Kidney (tissue), 13 donors: ENCODE measurements at regions not wholly inside any gene's neighbourhood (a gene's known extent, or its start where the extent isn't known, plus 50 kb on each side); places are given as distances from the start of the nearest gene placed in this dataset.

Source experiments
- DNase-seq, 5 donors: peaks; one replicate each; pipeline ENCODE4 v3.0.0-alpha.2; 2013 to 2020
- FAIRE-seq: peaks from 2 replicates; lab custom pipeline; 2012; peaks lifted over from hg19 to GRCh38; lab: Jason Lieb, UNC
- H3K27ac ChIP-seq, 2 donors: one replicate each; pipeline ENCODE4 v1.7.0; 2013; ENCODE audit warnings: low read depth in 2 of 2, low read length in 2 of 2, inconsistent platforms in 1 of 2
- H3K27me3 ChIP-seq: one replicate; pipeline ENCODE4 v1.7.1; 2013; ENCODE audit warnings: low read length, inconsistent platforms; ENCODE audit not compliant: control insufficient read depth, insufficient read depth
- H3K36me3 ChIP-seq, 3 donors: one replicate each; pipeline versions ENCODE4 v1.7.0 to v1.7.1; 2013; ENCODE audit warnings: low read length in 3 of 3, control low read depth in 1 of 3, inconsistent platforms in 1 of 3; ENCODE audit not compliant: insufficient read depth in 3 of 3, control insufficient read depth in 2 of 3
- H3K4me1 ChIP-seq, 3 donors: one replicate each; pipeline versions ENCODE4 v1.7.0 to v1.7.1; 2013; ENCODE audit warnings: low read length in 3 of 3, inconsistent platforms in 1 of 3, low read depth in 1 of 3; ENCODE audit not compliant: control insufficient read depth in 2 of 3, insufficient read depth in 2 of 3
- H3K4me3 ChIP-seq, 3 donors: one replicate each; pipeline versions ENCODE4 v1.7.0 to v1.8.1; 2013; ENCODE audit warnings: low read length in 3 of 3, control low read depth in 1 of 3, inconsistent platforms in 1 of 3
- H3K9ac ChIP-seq, 3 donors: one replicate each; pipeline versions ENCODE4 v1.7.0 to v1.7.1; 2013; ENCODE audit warnings: low read length in 3 of 3, control low read depth in 1 of 3, inconsistent platforms in 1 of 3
- H3K9me3 ChIP-seq, 3 donors: one replicate each; pipeline versions ENCODE4 v1.7.0 to v1.7.1; 2013; ENCODE audit warnings: low read length in 3 of 3, control low read depth in 1 of 3, inconsistent platforms in 1 of 3; ENCODE audit not compliant: control insufficient read depth in 2 of 3, insufficient read depth in 1 of 3
- intact Hi-C: fragments of 100-400 bp; cut with DNase I; formaldehyde crosslinking; loops from one replicate; pipeline ENCODE4 v1.11.1; 2022
- TF ChIP-seq, protein P1 (sequence below): IDR thresholded peaks from 3 replicates; pipeline ENCODE4 v1.5.1; 2012; ENCODE audit warnings: mild to moderate bottlenecking, moderate library complexity, borderline replicate concordance; ENCODE audit not compliant: insufficient read depth; ENCODE audit errors: extremely low read depth
- donor health status: control.
- donor health status: control.
- donor health status: control.
- donor health status: control.
- donor health status: control.
- donor health status: DM: yes; HTN: yes; CAD: no.
- donor health status: Normal renal cell carcinoma (clear cell type).

DNA sequence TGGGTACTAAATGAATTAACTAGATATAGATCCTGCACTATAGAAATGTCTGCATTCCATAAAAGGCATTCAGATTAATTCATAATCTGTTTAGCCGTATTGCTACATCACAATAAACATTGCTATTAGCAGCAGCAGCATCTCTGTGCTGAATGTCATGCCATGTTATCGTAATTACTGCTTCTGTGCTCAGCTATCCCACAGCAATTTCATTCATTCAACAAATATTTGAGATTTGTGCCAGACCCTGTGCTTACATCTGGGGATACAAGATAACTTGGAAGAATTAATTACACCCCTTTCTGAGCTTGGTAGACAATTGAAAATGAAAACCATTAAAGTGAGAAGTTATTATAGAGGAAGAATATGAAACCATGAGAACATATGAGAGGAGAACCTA lies 185.8 kb upstream of the C11orf87 start:
- H3K36me3 ChIP-seq = no peaks in the 10 kb centered on the region
- no peak overlapping the region for H3K4me3 ChIP-seq
- FAIRE-seq (no peak), DNase-seq (no peak)
- no peaks in the 10 kb centered on the region for H3K27me3 ChIP-seq
- no peak overlapping the region for H3K27ac ChIP-seq
- TF ChIP-seq, protein P1, sequence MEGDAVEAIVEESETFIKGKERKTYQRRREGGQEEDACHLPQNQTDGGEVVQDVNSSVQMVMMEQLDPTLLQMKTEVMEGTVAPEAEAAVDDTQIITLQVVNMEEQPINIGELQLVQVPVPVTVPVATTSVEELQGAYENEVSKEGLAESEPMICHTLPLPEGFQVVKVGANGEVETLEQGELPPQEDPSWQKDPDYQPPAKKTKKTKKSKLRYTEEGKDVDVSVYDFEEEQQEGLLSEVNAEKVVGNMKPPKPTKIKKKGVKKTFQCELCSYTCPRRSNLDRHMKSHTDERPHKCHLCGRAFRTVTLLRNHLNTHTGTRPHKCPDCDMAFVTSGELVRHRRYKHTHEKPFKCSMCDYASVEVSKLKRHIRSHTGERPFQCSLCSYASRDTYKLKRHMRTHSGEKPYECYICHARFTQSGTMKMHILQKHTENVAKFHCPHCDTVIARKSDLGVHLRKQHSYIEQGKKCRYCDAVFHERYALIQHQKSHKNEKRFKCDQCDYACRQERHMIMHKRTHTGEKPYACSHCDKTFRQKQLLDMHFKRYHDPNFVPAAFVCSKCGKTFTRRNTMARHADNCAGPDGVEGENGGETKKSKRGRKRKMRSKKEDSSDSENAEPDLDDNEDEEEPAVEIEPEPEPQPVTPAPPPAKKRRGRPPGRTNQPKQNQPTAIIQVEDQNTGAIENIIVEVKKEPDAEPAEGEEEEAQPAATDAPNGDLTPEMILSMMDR = no peak
- intact Hi-C loops = no loop called here
- no peak overlapping the region for H3K9ac ChIP-seq
- no peaks in the 10 kb centered on the region for H3K4me1 ChIP-seq
- H3K9me3 ChIP-seq = no peaks in the 10 kb centered on the region

DNA sequence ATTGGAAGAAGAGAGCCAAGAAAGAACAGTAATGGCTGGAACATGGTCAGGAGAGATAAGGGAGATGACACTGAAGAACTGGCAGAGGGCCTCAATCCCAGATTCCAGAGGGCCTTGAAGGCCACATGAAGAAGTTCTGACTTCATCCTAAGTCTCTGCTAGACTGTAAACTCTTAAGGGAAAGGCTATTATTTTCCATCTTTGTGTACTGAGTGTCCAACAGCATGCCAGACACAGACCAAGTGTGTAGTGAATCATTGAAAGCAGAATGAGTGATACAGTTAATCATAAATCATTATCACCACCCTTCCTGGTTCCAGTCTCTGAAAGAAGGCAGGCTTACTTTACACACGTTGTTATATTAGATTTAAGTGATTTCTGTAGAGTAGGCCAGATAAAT lies 185.3 kb upstream of the C11orf87 start:
- TF ChIP-seq, protein P1 = no peak
- DNase-seq (no peak), FAIRE-seq (no peak)
- H3K27me3 ChIP-seq = no peaks in the 10 kb centered on the region
- H3K4me3 ChIP-seq = no peak overlapping the region
- intact Hi-C loops = no loop called here
- no peaks in the 10 kb centered on the region for H3K4me1 ChIP-seq
- H3K9ac ChIP-seq = no peak overlapping the region
- no peaks in the 10 kb centered on the region for H3K36me3 ChIP-seq
- H3K27ac ChIP-seq = no peak overlapping the region
- H3K9me3 ChIP-seq = no peaks in the 10 kb centered on the region

DNA sequence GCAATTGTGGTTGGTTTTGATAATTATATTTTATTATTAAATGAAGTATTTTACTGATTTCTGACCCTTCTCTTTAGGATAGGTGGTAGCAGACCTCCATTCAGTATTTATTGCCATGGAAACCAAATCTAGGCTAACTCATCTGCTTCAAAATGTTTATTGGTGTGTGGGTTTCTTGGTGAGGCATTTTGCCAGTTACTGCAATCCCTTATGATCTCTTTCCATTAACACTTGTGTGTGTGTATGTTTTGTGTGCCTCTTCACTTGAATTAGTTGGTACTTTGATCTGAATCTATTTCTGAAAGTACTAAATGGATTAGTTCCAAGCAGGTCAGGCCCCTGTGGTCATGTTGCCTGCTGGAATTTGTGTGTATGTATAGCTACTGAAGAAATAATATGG lies 184.4 kb upstream of the C11orf87 start:
- Histone ChIP-seq H3K4me1 (no peaks in the 10 kb centered on the region), H3K4me3 (no peak overlapping the region), H3K9me3 (no peaks in the 10 kb centered on the region), H3K36me3 (no peaks in the 10 kb centered on the region), H3K27me3 (no peaks in the 10 kb centered on the region), H3K9ac (no peak overlapping the region), H3K27ac (no peak overlapping the region)
- DNase-seq = no peak
- FAIRE-seq = no peak
- intact Hi-C loops = no loop called here
- TF ChIP-seq, protein P1 = no peak

DNA sequence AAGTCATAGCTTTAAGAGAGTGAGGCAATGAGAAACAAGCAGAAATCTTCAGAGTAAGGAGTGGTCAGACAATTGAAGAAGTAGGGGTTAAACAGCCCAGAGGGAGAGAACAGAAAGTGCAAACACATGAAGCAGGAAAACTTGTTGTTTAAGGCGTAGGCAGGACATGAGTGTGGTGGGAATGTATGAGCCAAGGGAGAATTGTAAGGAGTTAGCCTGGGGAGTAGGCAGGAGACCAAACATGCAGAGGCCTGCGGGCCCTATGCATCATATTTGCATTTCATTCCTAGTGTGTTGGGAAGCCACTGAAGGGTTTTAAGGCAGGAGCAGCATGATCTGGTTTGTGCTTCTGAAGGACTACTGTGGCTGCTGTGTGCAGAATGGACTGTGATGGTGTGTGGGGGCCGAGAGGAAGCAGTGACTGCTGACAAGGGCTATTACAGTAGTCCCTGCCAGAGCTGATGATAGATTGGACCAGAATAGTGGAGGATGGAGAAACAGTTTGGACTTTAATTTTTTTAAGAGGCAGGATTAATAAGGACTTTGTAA lies 179.9 kb upstream of the C11orf87 start:
- intact Hi-C loops = no loop called here
- DNase-seq (no peak), FAIRE-seq (no peak)
- H3K9me3 ChIP-seq = no peaks in the 10 kb centered on the region
- H3K36me3 ChIP-seq = no peaks in the 10 kb centered on the region
- no peaks in the 10 kb centered on the region for H3K27me3 ChIP-seq
- H3K27ac ChIP-seq = no peak overlapping the region
- no peaks in the 10 kb centered on the region for H3K4me1 ChIP-seq
- H3K4me3 ChIP-seq = no peak overlapping the region
- TF ChIP-seq, protein P1 = no peak
- H3K9ac ChIP-seq = no peak overlapping the region
